Body of pancreas (tissue), 4 donors: ENCODE measurements at regions not wholly inside any gene's neighbourhood (a gene's known extent, or its start where the extent isn't known, plus 50 kb on each side); places are given as distances from the start of the nearest gene placed in this dataset.

Experiments
- ATAC-seq: fragments of 150-250 bp; one replicate; pipeline ENCODE4 v1.9.1; 2016
- DNase-seq, 4 donors: peaks; one replicate each; pipeline ENCODE4 v3.0.0-alpha.2; 2019
- H3K27ac ChIP-seq, 4 donors: fragments of 200-600 bp; sonication (generic); 1 replicate in 3 of 4; 2 replicates in 1 of 4; pipeline versions ENCODE4 v1.5.1 to v1.6.1; 2016 to 2019; ENCODE audit warnings: mild to moderate bottlenecking in 1 of 4, mixed read lengths in 1 of 4, moderate library complexity in 1 of 4
- H3K27me3 ChIP-seq, 2 donors: fragments of 200-600 bp; sonication (generic); one replicate each; pipeline ENCODE4 v1.6.0; 2016; ENCODE audit warnings: mild to moderate bottlenecking in 1 of 2
- H3K36me3 ChIP-seq, 2 donors: fragments of 200-600 bp; sonication (generic); replicated peaks in 1 of 2; 2 replicates each; pipeline ENCODE4 v1.5.1; 2016; ENCODE audit warnings: low read depth in 2 of 2; ENCODE audit not compliant: insufficient read depth in 1 of 2
- H3K4me1 ChIP-seq: fragments of 200-600 bp; sonication (generic); one replicate; pipeline ENCODE4 v1.6.0; 2016
- H3K4me3 ChIP-seq, 2 donors: fragments of 200-600 bp; sonication (generic); 1 replicate in 1 of 2; 2 replicates in 1 of 2; pipeline ENCODE4 v1.5.1; 2016 to 2019
- H3K9me3 ChIP-seq, 3 donors: fragments of 200-600 bp; sonication (generic); 1 replicate in 2 of 3; 2 replicates in 1 of 3; pipeline ENCODE4 v1.5.1; 2016
- CTCF ChIP-seq, 7 experiments: fragments of 450-650 bp in 4 of 7; fragments of 200-600 bp in 3 of 7; sonication (generic) in 3 of 7; IDR thresholded peaks; one replicate each; pipeline ENCODE4 v1.5.1; 2016 to 2019; ENCODE audit warnings: antibody characterized with exemption in 7 of 7
- POLR2A ChIP-seq, 3 donors: fragments of 450-650 bp; IDR thresholded peaks; one replicate each; pipeline ENCODE4 v1.6.1; 2016; ENCODE audit warnings: antibody characterized with exemption in 3 of 3, mild to moderate bottlenecking in 2 of 3
- WGBS, 2 donors: methylation state at CpG; one replicate each; pipeline ENCODE4 v1.1.5; 2017; 5-methylcytosine and 5-hydroxymethylcytosine counted together
- intact Hi-C: fragments of 100-400 bp; cut with DNase I; formaldehyde crosslinking; loops from one replicate; pipeline ENCODE4 v1.15.1; 2023

- no peak overlapping the region for H3K4me3 ChIP-seq
- intact Hi-C loops = no loop called here
- no peak overlapping the region for H3K27ac ChIP-seq
- H3K4me1 ChIP-seq = no peaks in the 10 kb centered on the region
- DNase-seq = no peak
- H3K9me3 ChIP-seq = no peaks in the 10 kb centered on the region
- TF ChIP-seq CTCF (IDR thresholded peaks at IDR 0.05) (no peak), POLR2A (IDR thresholded peaks at IDR 0.05) (no peak)
- no peak for ATAC-seq
- 88 to 91% methylated on average over 2 of the region's 2 CpGs for WGBS, 2 donors
- no peaks in the 10 kb centered on the region for H3K27me3 ChIP-seq
- no peaks in the 10 kb centered on the region for H3K36me3 ChIP-seq
These were observed 491.7 kb upstream of the AGTR1 start for GRCh38 chr3:148205977-148206376.

GRCh38 chr3:148206446-148206845 lies 491.3 kb upstream of the AGTR1 start:
- ATAC-seq (no peak), DNase-seq (no peak)
- no peaks in the 10 kb centered on the region for H3K36me3 ChIP-seq
- no peaks in the 10 kb centered on the region for H3K4me1 ChIP-seq
- H3K4me3 ChIP-seq = no peak overlapping the region
- no peaks in the 10 kb centered on the region for H3K27me3 ChIP-seq
- no peak overlapping the region for H3K27ac ChIP-seq
- WGBS, 2 donors = 53% methylated on average over 1 of the region's 1 CpG
- intact Hi-C loops = no loop called here
- no peak for TF ChIP-seq CTCF (IDR thresholded peaks at IDR 0.05)
- no peak for TF ChIP-seq POLR2A (IDR thresholded peaks at IDR 0.05)
- H3K9me3 ChIP-seq = no peaks in the 10 kb centered on the region

- no peak for ATAC-seq
- intact Hi-C loops = no loop called here
- no peaks in the 10 kb centered on the region for H3K4me1 ChIP-seq
These were observed 488.7 kb upstream of the AGTR1 start for GRCh38 chr3:148208975-148209374.

GRCh38 chr3:148211725-148212124 lies 486.0 kb upstream of the AGTR1 start:
- Histone ChIP-seq H3K4me3 (no peak overlapping the region), H3K27me3 (no peaks in the 10 kb centered on the region), H3K4me1 (no peaks in the 10 kb centered on the region), H3K9me3 (no peaks in the 10 kb centered on the region), H3K27ac (no peak overlapping the region), H3K36me3 (no peaks in the 10 kb centered on the region)
- no peak for ATAC-seq
- DNase-seq = no peak
- intact Hi-C loops = no loop called here
- TF ChIP-seq POLR2A (IDR thresholded peaks at IDR 0.05) = no peak
- TF ChIP-seq CTCF (IDR thresholded peaks at IDR 0.05) = no peak

More at GRCh38 chr3:148208975-148209374, 488.7 kb upstream of the AGTR1 start:
- no peak for TF ChIP-seq POLR2A (IDR thresholded peaks at IDR 0.05)
- no peak for DNase-seq
- H3K36me3 ChIP-seq = no peaks in the 10 kb centered on the region
- no peaks in the 10 kb centered on the region for H3K27me3 ChIP-seq
- no peaks in the 10 kb centered on the region for H3K9me3 ChIP-seq
- H3K4me3 ChIP-seq = no peak overlapping the region
- H3K27ac ChIP-seq = no peak overlapping the region

- no peak for ATAC-seq
These were observed 483.0 kb upstream of the AGTR1 start for GRCh38 chr3:148214705-148215104.

More at GRCh38 chr3:148214705-148215104, 483.0 kb upstream of the AGTR1 start:
- no peak overlapping the region for H3K4me3 ChIP-seq
- no peak overlapping the region for H3K27ac ChIP-seq
- no peaks in the 10 kb centered on the region for H3K27me3 ChIP-seq
- H3K4me1 ChIP-seq = no peaks in the 10 kb centered on the region
- H3K36me3 ChIP-seq = no peaks in the 10 kb centered on the region
- intact Hi-C loops = no loop called here
- no peak for DNase-seq
- no peaks in the 10 kb centered on the region for H3K9me3 ChIP-seq
- no peak for TF ChIP-seq CTCF (IDR thresholded peaks at IDR 0.05)
- no peak for TF ChIP-seq POLR2A (IDR thresholded peaks at IDR 0.05)
- 79 to 81% methylated on average over 3 of the region's 3 CpGs for WGBS, 2 donors
